HS-27A (cell line): ENCODE measurements at regions not wholly inside any gene's neighbourhood (a gene's known extent, or its start where the extent isn't known, plus 50 kb on each side); places are given as distances from the start of the nearest gene placed in this dataset.

ENCODE experiments used
- DNase-seq: peaks from one replicate; pipeline ENCODE4 v3.0.0-alpha.2; 2012; ENCODE audit warnings: low read depth, missing footprints

DNA sequence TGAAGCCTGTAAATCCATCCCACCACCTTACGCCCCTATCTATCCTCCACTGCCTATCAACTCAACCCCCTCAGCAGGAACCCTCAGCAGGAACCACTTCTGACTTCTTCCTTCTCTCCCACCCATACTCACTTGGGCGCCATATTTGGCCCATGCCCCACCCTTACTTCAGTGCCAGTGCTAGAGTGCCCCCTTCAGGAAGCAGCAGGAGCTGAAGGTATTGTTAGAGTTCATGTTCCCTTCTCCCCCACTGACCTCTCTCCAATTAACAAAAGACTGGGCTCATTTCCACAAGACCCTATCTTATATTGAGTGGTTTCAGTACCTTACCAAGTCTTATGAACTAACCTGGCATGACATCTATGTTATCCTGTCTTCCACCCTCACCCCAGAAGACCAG lies 363.1 kb upstream of the SLIT2 start:
- no peak for DNase-seq

GRCh38 chr4:19883841-19884240 lies 367.9 kb upstream of the SLIT2 start:
- DNase-seq, result no peak

- no peak for DNase-seq
Observed at GRCh38 chr4:19880206-19880605, 371.5 kb upstream of the SLIT2 start.

DNA sequence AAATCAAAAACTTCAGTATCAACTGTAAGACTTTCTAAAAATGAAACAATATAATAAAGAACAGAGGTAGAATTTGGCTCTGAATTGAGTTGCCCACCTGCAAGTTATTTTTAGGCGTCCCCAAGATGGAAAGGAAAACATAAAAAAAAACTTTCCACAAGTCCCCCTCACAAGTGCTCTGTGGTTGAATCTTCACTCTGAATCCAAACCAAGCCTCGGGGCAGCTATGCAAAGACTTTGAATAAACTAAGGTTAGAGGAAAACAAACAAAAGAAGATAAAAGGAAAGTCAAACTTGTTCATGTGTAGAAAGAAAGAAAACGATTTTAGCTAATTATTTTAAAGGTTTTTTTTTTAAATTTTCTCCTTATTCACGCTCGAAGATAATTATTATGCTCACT lies 372.4 kb upstream of the SLIT2 start:
- DNase-seq, result no peak

- DNase-seq, result no peak
Observed at GRCh38 chr4:19857991-19858390, 393.7 kb upstream of the SLIT2 start.

DNA sequence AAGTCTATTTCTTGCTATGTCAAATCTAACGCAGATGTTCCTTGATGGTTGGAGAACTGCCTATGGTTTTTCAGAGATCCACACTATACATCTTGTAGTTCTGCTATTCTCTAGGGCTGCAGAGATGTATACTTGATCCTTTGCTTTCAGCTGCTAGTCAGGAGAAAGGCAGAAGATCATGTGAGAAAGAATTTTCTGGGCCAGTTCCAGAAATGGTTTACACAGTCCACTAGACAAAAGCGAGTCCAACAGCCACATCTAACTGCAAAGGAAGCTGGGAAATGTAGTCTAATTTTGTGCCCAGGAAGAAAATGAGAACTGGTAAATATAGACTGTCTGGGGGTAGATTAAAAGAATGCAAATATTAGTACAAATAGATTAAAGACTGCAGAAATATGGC lies 394.3 kb upstream of the SLIT2 start:
- DNase-seq, result no peak

DNA sequence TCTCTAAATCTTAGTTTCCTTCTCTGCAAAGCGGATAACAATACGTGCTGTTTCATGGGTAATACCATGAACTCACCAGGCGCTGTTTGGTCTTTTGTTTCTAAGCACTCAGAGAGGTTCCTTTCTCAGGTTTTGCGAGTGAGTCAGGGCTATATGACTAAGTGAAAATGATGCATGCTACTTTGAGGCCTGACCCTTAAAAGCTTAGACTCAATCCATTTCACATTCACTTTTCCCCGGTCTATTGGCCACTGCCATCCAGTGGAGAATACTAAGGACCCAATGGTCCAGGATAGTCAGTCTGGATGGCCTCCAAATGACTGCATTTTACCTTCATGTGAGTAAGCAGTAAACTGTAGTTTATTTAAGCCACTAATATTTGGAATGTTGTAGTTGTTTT lies 400.8 kb upstream of the SLIT2 start:
- peak; percentile 23 for DNase-seq

- no peak for DNase-seq
Observed at GRCh38 chr4:19844446-19844845, 407.3 kb upstream of the SLIT2 start.

DNA sequence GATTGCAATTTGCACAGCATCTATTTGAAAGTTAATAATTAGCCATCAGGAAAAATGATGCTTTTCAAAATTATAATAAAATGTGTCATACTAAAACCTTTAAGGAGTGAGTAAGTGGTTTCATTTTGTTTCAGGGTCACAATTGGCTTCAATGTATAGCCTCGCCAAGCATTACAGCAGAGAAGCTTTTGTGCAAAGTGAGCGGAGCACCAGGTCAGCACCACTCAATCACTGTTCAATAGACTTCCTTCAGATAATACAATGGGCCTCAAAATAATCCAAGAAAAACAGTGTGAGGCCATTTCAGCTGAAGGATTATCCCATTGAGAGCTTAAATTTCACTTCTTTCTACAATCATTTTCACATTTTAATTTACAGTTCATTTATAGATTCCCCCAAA lies 409.2 kb upstream of the SLIT2 start:
- DNase-seq, result no peak

DNA sequence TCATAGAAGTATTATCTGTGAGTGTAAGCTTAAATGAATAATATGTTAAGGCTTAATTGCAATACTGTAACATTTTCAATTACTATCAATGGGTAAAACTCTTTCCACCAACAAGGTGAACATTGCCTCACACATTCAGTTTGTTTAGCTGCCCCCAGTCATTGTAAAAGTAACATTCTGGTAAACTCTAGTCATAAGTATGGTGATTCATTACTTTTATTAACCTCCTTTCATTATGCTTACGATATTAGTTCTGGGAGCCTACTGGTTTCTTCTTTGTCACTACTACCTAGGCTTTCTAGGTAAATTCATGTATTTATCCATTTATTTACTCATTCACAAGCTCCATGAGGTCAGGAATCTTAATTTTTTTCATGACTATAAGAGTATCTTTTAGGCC lies 412.8 kb upstream of the SLIT2 start:
- DNase-seq, result no peak

DNA sequence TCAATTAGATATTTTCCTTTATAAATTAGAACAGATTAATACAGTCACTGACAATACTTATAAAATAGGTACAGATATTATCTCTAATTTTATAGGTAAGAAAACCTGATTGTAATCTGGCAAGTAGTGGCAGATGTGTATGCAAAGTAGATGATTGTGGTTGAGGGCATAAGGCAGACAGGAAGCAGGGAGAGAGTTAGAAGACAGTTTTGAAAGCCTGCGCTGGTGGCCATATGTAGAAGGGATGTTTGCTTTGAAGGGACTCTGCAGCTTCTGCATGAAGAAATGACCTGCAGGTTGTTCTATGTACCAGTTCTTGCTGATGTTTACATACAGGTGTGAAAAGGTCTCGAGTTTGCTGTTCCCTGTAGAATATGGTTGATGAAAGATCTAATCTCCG lies 416.3 kb upstream of the SLIT2 start:
- DNase-seq, result no peak

- no peak for DNase-seq
Observed at GRCh38 chr4:19832411-19832810, 419.3 kb upstream of the SLIT2 start.

- no peak for DNase-seq
Observed at GRCh38 chr4:19831644-19832285, 419.9 kb upstream of the SLIT2 start.

GRCh38 chr4:19829101-19829500 lies 422.6 kb upstream of the SLIT2 start:
- no peak for DNase-seq

- DNase-seq, result no peak
Observed at GRCh38 chr4:19823781-19824180, 427.9 kb upstream of the SLIT2 start.

- no peak for DNase-seq
Observed at GRCh38 chr4:19819737-19820136, 432.0 kb upstream of the SLIT2 start.

GRCh38 chr4:19809989-19810388 lies 441.7 kb upstream of the SLIT2 start:
- DNase-seq, result no peak

DNA sequence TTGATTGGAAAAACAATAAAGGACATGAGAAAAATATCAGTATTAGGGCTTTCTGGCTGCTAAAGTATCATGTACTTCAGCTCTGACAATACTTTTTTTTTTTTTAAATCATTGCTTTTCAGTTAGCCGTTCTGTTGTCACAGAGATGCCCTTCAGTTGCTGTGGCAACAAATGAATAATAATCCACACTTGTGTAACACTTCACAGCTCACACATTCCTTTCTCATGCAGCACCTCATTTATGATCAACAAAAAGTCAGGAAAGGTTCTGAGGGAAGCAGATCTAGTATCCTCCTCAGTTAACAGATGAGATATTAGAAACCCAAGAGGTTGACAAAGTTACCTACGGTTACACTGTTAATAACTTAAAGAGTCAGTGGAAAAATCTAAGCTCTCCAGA lies 444.2 kb upstream of the SLIT2 start:
- no peak for DNase-seq

DNA sequence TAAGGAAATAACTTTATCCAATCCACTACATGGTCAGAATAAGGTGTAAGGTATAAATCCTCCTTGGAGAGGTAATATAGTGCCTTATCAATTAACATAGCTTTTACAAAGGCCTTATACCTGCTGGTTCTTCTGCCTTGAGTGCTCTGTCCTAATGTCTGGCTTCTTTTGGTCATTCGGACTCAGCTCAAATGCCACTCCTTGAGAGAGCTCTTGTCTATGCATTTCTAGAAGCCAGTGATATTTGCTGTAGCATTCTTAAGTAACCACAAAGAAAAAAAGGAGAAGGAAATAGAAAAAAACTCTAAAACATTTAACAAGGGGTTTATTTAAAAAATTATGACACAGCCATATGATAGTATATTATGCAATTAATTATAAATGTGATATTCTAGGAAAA lies 444.8 kb upstream of the SLIT2 start:
- no peak for DNase-seq

GRCh38 chr4:19803406-19803805 lies 448.3 kb upstream of the SLIT2 start:
- no peak for DNase-seq

GRCh38 chr4:19793831-19794230 lies 457.9 kb upstream of the SLIT2 start:
- no peak for DNase-seq

GRCh38 chr4:19791422-19792123 lies 460.1 kb upstream of the SLIT2 start:
- DNase-seq, result no peak

GRCh38 chr4:19786616-19787015 lies 465.1 kb upstream of the SLIT2 start:
- no peak for DNase-seq

GRCh38 chr4:19783667-19784223 lies 468.0 kb upstream of the SLIT2 start:
- DNase-seq, result no peak
